Omental fat pad (tissue), 3 donors: ENCODE measurements at regions not wholly inside any gene's neighbourhood (a gene's known extent, or its start where the extent isn't known, plus 50 kb on each side); places are given as distances from the start of the nearest gene placed in this dataset.

Experiments used
- ATAC-seq: fragments of 150-250 bp; one replicate; pipeline ENCODE4 v1.9.1; 2016; ENCODE audit warnings: mild to moderate bottlenecking, moderate library complexity; ENCODE audit not compliant: low FRiP score
- DNase-seq: peaks from one replicate; pipeline ENCODE4 v3.0.0-alpha.2; 2019; ENCODE audit warnings: low spot score
- CTCF ChIP-seq, 3 donors: fragments of 450-650 bp; IDR thresholded peaks; one replicate each; pipeline ENCODE4 v1.5.1; 2016 to 2017; ENCODE audit warnings: antibody characterized with exemption in 3 of 3, mild to moderate bottlenecking in 3 of 3, moderate library complexity in 2 of 3

DNA sequence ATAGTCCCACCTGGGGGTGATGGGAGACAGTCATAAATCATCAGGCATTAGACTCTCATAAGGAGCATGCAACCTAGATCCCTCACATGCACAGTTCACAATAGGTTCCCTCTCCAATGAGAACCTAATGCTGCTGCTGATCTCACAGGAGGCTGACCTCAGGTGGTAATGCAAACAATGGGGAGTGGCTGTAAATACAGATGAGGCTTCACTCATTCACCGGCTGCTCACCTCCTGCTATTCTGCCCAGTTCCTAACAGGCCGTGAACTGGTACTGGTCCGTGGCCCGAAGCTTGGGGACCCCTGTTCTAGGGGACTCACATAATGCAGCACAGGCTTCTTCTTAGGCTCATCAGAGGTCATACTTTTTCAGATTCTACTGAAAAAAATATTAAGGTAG lies 625.9 kb upstream of the AGA start:
- ATAC-seq (no peak), DNase-seq (no peak)
- TF ChIP-seq CTCF (IDR thresholded peaks at IDR 0.05) = no peak

DNA sequence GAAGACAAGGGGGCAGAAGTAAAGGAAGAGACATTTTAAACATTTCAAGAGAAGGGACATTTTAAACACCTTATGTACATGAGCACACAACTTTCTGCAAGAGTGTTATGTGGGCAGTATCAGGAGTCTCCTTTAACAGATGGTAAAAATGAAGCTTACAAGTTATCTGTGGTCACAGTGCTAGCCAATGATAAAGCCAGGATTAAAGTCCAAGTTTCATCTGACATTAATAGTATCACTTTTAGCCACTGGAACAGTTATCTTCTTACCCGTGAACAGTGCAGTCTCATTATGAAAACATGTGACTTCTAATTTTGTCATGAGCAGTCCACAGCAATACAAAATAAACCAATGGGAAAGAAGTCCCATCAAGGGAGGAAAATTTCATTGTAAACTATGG lies 627.9 kb upstream of the AGA start:
- no peak for TF ChIP-seq CTCF (IDR thresholded peaks at IDR 0.05)
- no peak for ATAC-seq
- no peak for DNase-seq

DNA sequence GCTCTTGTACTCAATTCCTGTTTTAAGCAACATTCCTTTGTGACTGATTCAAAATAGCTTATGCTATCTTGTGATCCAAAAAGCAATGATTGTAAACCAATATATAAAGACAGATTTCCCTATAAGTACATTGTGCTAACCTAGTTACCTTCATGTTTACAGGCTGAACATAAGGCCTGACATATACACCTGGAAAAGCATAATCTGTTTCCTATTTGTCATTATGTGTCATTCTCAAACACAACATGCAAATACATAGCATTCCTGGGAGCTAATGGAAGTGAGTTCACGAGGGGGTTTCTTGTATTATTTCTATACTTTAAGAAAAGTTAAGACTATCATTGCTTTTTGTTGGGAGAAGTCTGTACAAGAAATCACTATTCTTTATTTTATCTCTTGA lies 638.1 kb upstream of the AGA start:
- TF ChIP-seq CTCF (IDR thresholded peaks at IDR 0.05) = no peak
- ATAC-seq (no peak), DNase-seq (no peak)

DNA sequence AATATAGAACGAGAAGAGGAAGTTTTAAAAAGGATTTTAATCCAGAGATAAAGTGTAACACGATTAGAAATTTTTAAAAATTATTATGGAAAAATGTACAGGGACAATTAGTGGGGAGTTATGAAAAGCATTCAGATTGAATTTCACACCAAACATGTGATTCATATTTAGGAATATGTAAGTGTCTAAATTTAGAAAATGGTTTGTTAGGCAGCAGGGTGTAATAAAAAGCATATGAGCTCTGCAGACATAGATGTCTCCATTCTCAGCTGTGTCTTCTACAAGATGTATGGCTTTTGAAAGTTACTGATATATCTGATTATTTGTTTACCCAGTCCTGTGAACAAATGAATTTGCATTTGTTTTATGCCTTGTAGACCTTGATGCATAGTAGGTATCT lies 638.9 kb upstream of the AGA start:
- TF ChIP-seq CTCF (IDR thresholded peaks at IDR 0.05) = no peak
- DNase-seq = no peak
- ATAC-seq = no peak

GRCh38 chr4:178081896-178082295 lies 639.7 kb upstream of the AGA start:
- DNase-seq (no peak), ATAC-seq (no peak)
- TF ChIP-seq CTCF (IDR thresholded peaks at IDR 0.05) = no peak

DNA sequence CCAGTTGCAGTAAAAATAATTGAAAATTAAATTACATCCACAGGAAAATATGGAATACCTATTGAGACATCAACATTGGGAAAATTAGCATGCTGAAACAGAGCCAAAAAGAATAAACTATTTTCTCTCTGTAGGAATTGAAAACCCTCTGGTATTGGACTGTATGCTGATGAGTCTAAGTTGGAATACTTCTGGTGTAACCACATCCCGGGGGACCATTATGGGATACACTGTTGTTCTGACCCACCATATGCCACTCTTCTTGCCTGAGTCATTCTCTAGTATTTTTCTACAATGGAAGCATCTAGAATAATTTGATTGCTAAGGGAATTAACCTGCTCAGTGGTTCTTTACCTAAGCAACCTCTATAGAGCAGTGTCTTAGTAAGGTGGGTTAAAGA lies 640.7 kb upstream of the AGA start:
- ATAC-seq = no peak
- no peak for TF ChIP-seq CTCF (IDR thresholded peaks at IDR 0.05)
- no peak for DNase-seq

- no peak for ATAC-seq
- no peak for TF ChIP-seq CTCF (IDR thresholded peaks at IDR 0.05)
- DNase-seq = no peak
These were observed 641.7 kb upstream of the AGA start for GRCh38 chr4:178083968-178084367.
